ENCODE measurements at regions not wholly inside any gene's neighbourhood (a gene's known extent, or its start where the extent isn't known, plus 50 kb on each side); places are given as distances from the start of the nearest gene placed in this dataset.

GRCh38 chr2:17160594-17160993 is 357.6 kb downstream of the RAD51AP2 start:
- TF ChIP-seq CTCF (IDR thresholded peaks at IDR 0.05; ENCODE audit: low read depth, low read length) (no peak), EZH2phosphoT487 (IDR thresholded peaks at IDR 0.05; ENCODE audit: low read depth) (no peak)
